ENCODE measurements at regions not wholly inside any gene's neighbourhood (a gene's known extent, or its start where the extent isn't known, plus 50 kb on each side); places are given as distances from the start of the nearest gene placed in this dataset.

GRCh38 chr2:18790509-18791171 lies 201.3 kb upstream of the NT5C1B start:
- TF ChIP-seq CTCF (IDR thresholded peaks at IDR 0.05; ENCODE audit: low read depth, low read length, missing input control) (no peak), JUND (IDR thresholded peaks at IDR 0.05) (no peak)

Measured in liver (tissue), 3 donors.